ENCODE measurements at regions not wholly inside any gene's neighbourhood (a gene's known extent, or its start where the extent isn't known, plus 50 kb on each side); places are given as distances from the start of the nearest gene placed in this dataset.

GRCh38 chr2:45323344-45323743, 287.7 kb downstream of the SRBD1 start:
- TF ChIP-seq CTCF (IDR thresholded peaks at IDR 0.05) (no peak), POLR2A (IDR thresholded peaks at IDR 0.05) (no peak)

All from esophagus squamous epithelium (tissue), 4 donors.